ENCODE measurements at regions not wholly inside any gene's neighbourhood (a gene's known extent, or its start where the extent isn't known, plus 50 kb on each side); places are given as distances from the start of the nearest gene placed in this dataset.

DNA sequence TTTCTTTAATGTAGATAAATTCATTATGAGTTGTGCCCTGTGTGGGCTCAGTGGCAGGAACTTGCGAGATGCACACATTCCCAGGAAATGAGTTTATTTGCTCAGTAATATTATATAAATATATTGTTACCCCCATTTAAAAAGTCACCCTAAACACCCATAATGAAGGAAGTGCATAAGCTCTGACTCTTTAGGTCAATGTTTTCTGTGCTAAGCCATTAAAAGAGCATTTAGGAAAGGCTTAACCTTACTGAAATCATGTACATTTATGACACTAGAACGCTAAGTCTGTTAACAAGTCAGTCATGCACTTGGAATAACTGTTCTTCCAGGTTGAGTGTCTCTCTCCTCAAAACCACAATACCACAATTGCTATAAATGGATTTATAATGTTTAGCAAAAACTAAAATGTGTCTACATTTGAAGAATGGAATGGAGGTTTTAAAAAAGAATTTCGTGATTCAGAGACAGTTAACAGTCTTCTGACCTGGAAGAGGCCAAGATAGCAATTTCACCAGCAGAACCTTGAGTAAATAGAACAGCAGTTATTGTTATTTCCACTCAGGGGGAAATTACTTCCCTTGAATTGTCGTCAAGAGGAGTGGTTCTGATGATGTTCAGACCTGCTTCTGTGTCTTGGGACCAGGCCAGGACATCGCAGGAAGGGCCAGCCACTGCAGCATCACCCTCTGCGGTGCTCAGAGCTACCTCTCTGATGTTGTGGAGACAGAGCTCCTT, 91.1 kb upstream of the VEGFC start:
- ATAC-seq (ENCODE audit: low read depth) (no peak), DNase-seq (ENCODE audit: low spot score in 2 of 2) (no peak)
- Mint-ChIP-seq H3K27me3 (no peaks in the 10 kb centered on the region), H3K9me3 (peaks cover 4% of the 10 kb centered on the region), H3K27ac (no peak overlapping the region), H3K4me3 (no peak overlapping the region), H3K4me1 (no peaks in the 10 kb centered on the region), H3K36me3 (no peaks in the 10 kb centered on the region)

DNA sequence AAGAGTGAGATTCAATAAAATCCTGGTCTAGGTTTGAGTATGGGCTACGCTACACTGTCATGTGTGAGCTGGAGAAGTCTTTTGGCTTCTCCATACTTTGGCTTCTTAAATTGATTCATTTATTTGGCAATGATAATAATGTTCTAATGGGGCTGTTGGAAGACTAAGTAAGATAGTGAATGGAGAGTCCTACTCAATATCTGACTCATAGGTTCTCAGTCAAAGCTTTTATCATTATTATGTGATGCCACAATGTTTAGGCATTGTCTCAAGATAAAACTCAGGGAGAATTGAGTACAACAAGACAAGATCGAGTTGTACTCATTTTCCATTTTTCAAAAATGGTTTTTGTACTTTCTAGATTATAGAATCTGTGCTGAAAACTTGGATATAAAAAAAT, 92.5 kb upstream of the VEGFC start:
- Mint-ChIP-seq H3K27ac (no peak overlapping the region), H3K27me3 (peaks cover 1% of the 10 kb centered on the region), H3K36me3 (no peaks in the 10 kb centered on the region), H3K4me1 (no peaks in the 10 kb centered on the region), H3K4me3 (no peak overlapping the region), H3K9me3 (peaks cover 4% of the 10 kb centered on the region)
- no peak for ATAC-seq (ENCODE audit: low read depth)
- no peak for DNase-seq (ENCODE audit: low spot score in 2 of 2)

DNA sequence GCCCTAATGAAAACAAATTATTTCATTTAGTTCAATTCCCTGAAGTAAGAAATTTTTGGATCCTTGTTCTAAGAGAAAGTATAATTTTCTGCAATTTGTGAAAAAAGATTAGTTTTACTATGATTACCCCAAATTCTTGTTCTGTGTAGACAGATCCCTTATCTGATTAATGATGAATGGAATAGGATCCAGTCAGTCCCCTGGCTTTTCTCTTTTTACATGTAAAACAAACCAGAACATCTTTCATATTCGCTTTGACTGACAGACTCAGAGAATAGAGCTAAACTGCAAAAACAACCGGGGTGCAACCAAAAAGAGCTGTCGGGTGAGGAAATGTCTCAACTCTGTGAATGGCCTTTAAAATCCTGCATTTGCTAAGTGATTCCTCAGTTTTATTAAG, 93.4 kb upstream of the VEGFC start:
- peaks cover 1% of the 10 kb centered on the region for H3K27me3 Mint-ChIP-seq
- H3K4me1 Mint-ChIP-seq: no peaks in the 10 kb centered on the region
- no peaks in the 10 kb centered on the region for H3K36me3 Mint-ChIP-seq
- H3K9me3 Mint-ChIP-seq: peaks cover 2% of the 10 kb centered on the region
- H3K4me3 Mint-ChIP-seq: no peak overlapping the region
- DNase-seq (ENCODE audit: low spot score in 2 of 2): no peak
- ATAC-seq (ENCODE audit: low read depth): no peak
- no peak overlapping the region for H3K27ac Mint-ChIP-seq

DNA sequence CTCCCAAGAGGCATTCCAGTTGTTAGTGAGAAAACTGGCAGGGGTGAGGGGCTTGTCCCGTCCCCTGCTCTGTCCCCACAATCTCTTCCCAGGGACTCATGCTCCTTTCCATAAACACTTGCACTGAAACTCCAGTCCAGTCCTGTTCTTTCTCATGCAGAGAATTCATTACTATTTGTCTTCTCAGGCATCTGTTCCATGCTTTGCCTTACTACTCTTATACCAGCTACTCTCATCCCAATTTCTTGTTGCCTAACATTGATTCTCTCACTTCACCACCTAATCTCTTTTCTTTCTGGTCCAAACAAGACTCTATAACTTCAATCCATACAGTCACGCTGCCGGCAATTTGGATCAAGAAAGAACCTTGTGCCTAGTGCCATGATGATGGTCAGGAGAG, 97.1 kb upstream of the VEGFC start:
- Mint-ChIP-seq H3K9me3 (peaks cover 2% of the 10 kb centered on the region), H3K27ac (no peak overlapping the region), H3K4me3 (no peak overlapping the region), H3K4me1 (no peaks in the 10 kb centered on the region), H3K36me3 (no peaks in the 10 kb centered on the region), H3K27me3 (peaks cover 1% of the 10 kb centered on the region)
- ATAC-seq (ENCODE audit: low read depth): no peak
- DNase-seq (ENCODE audit: low spot score in 2 of 2): no peak

DNA sequence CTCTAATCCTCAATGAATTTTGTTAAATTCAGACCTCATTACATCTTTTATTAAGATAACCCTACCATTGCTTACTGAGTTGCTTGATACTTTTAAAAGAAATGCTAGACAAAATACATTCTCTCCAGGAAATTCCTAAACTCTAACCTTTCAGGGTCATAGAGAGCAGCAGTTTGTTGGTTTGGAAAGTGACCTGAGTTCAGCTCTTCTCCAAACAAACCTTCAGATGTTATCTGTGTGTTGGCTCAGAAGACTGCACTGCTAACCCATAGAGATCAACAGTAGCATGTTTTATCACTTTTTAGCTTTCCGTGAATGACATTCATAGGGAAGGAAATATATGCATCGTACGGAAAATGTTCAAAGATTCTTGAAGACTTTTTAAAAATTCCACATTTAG, 101.8 kb upstream of the VEGFC start:
- no peak overlapping the region for H3K4me3 Mint-ChIP-seq
- no peaks in the 10 kb centered on the region for H3K4me1 Mint-ChIP-seq
- H3K36me3 Mint-ChIP-seq: no peaks in the 10 kb centered on the region

DNA sequence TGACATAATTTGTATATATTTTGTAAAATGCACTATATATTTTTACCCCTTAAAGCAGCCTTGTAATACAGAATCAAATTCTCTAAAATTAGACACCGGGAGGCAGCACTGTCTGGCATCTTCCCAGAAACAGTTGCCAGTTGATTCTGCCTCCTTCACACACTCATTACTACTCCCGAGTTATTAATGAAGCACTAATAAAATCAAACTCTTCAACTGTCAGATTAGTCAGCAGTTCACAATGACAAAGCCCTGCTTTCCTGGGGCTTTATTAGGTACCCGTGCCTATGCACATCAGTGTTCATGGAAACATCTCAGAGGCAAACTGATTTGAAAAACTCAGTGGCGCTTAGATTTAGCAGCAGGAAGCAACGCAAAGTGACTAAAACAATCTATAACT, 103.5 kb upstream of the VEGFC start:
- peaks cover 3% of the 10 kb centered on the region for H3K9me3 Mint-ChIP-seq
- no peaks in the 10 kb centered on the region for H3K4me1 Mint-ChIP-seq
- H3K36me3 Mint-ChIP-seq: no peaks in the 10 kb centered on the region
- no peak overlapping the region for H3K27ac Mint-ChIP-seq
- no peak overlapping the region for H3K4me3 Mint-ChIP-seq
- no peak for DNase-seq (ENCODE audit: low spot score in 2 of 2)
- no peak for ATAC-seq (ENCODE audit: low read depth)
- no peaks in the 10 kb centered on the region for H3K27me3 Mint-ChIP-seq

More for the DNA sequence above, 101.8 kb upstream of the VEGFC start:
- DNase-seq (ENCODE audit: low spot score in 2 of 2) (no peak), ATAC-seq (ENCODE audit: low read depth) (no peak)
- peaks cover 1% of the 10 kb centered on the region for H3K27me3 Mint-ChIP-seq
- no peak overlapping the region for H3K27ac Mint-ChIP-seq
- H3K9me3 Mint-ChIP-seq: no peaks in the 10 kb centered on the region

DNA sequence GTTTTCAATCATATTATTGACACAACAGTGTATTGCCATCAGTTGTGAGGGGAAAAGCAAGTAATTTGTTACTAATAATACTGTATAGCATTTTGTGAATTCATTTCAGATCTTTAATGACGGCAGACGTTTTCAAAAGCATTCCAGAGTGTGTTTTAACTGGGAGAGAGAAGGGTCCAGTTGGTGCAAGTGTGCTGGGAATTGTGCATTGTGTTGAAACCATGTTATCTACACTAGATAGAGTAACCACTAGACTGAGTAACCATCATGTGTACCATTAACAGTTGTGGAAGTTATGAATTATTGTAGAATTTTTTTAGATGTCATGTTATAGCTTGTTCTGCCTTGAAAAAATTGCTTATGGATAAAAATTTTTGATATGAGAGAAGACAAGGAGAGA, 104.5 kb upstream of the VEGFC start:
- no peaks in the 10 kb centered on the region for H3K4me1 Mint-ChIP-seq
- DNase-seq (ENCODE audit: low spot score in 2 of 2) (no peak), ATAC-seq (ENCODE audit: low read depth) (no peak)
- H3K27me3 Mint-ChIP-seq: no peaks in the 10 kb centered on the region
- no peaks in the 10 kb centered on the region for H3K36me3 Mint-ChIP-seq
- no peak overlapping the region for H3K27ac Mint-ChIP-seq
- H3K4me3 Mint-ChIP-seq: no peak overlapping the region
- H3K9me3 Mint-ChIP-seq: peaks cover 3% of the 10 kb centered on the region

DNA sequence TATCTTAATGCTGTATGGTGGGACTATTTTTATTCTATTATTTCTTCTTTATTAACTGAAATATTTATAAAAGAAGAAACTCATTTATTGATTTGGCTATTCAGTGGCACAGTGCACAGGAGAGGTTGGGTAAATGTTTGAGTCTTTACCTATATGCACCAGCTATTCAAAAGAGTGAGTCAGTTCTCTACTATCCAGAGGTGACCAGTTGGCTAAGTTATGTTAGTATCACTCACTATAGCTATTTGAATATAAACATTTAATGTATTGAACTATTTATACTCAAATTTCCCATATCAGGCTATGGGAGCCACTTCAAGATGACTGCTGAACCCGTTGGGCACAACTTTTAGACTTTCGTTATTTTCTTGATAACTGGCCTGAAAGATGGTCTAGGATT, 106.1 kb upstream of the VEGFC start:
- no peaks in the 10 kb centered on the region for H3K36me3 Mint-ChIP-seq
- ATAC-seq (ENCODE audit: low read depth) (no peak), DNase-seq (ENCODE audit: low spot score in 2 of 2) (no peak)
- peaks cover 3% of the 10 kb centered on the region for H3K9me3 Mint-ChIP-seq
- no peak overlapping the region for H3K27ac Mint-ChIP-seq
- no peak overlapping the region for H3K4me3 Mint-ChIP-seq
- no peaks in the 10 kb centered on the region for H3K27me3 Mint-ChIP-seq
- H3K4me1 Mint-ChIP-seq: no peaks in the 10 kb centered on the region

DNA sequence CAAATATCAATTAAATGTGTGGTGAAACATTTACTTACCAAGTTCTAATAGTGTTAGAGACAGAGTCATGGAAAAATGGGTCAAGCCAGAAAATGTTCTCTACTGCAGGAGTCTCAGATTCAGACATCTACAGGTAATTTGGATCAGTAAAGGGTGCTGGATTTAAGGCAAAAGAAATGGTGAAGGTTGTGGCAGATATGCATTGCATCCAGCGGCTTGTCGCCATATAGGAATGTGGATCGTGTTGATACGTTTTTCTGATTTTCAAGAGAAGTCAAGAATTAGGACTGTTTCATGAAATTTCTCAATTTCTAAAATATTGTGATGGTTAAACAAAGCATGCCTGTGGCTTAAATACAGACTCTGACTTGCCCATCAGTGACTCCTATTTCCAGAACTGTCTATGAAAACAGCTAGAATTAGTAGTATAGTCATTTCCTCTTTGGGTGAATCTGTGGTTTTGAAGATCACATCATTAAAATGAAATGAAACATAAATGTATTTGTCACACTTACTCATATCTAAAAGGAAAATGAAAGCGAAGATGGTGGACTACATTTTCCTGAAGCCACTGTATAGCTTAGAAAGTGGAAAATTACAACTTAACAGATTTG, 110.1 kb upstream of the VEGFC start:
- H3K4me1 Mint-ChIP-seq: no peaks in the 10 kb centered on the region
- H3K27me3 Mint-ChIP-seq: no peaks in the 10 kb centered on the region
- no peak for ATAC-seq (ENCODE audit: low read depth)
- H3K9me3 Mint-ChIP-seq: peaks cover 3% of the 10 kb centered on the region
- DNase-seq (ENCODE audit: low spot score in 2 of 2): no peak
- no peak overlapping the region for H3K4me3 Mint-ChIP-seq
- no peaks in the 10 kb centered on the region for H3K36me3 Mint-ChIP-seq
- no peak overlapping the region for H3K27ac Mint-ChIP-seq

DNA sequence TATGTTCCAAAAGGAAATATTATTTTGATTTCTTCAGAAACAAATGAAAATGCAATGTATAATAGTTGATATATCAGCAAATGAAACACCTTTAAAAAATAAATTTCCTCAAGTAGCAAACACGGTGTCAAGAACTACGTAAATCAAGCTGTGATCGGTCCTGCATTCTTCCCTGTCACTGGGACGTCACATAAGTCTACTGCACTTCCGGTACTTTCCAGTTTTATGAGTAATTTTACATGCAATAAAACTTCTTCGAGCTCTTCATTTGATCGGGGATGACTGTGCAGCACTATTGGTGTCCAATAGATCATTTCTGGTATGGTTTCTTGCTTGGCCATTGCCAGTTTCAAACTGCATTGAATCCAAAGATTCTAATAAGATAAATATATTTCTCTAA, 114.0 kb upstream of the VEGFC start:
- no peaks in the 10 kb centered on the region for H3K36me3 Mint-ChIP-seq
- H3K27me3 Mint-ChIP-seq: no peaks in the 10 kb centered on the region
- H3K9me3 Mint-ChIP-seq: no peaks in the 10 kb centered on the region
- H3K4me3 Mint-ChIP-seq: no peak overlapping the region
- H3K27ac Mint-ChIP-seq: no peak overlapping the region
- no peaks in the 10 kb centered on the region for H3K4me1 Mint-ChIP-seq
- no peak for ATAC-seq (ENCODE audit: low read depth)
- no peak for DNase-seq (ENCODE audit: low spot score in 2 of 2)

DNA sequence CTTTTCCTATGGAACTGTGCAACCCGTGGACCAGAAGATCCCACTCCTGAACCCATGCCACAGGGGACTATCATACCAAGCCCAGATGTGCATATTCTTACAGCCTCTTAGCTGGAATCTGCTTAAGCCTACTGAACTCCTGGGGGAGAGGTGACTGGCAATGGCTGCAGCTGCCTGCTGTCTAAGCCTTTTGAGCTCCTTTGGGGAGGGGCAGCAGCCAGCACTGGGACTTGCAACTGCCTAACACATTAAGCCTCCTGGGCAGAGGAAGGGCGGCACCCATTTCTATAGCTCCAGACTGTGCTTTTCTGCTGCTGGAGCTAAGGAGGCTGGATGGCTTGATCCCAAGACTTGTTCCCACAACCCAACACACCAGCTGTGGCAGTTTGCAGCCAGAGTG, 117.9 kb upstream of the VEGFC start:
- Mint-ChIP-seq H3K27me3 (no peaks in the 10 kb centered on the region), H3K4me1 (no peaks in the 10 kb centered on the region), H3K4me3 (no peak overlapping the region), H3K27ac (no peak overlapping the region), H3K36me3 (no peaks in the 10 kb centered on the region), H3K9me3 (peaks cover 5% of the 10 kb centered on the region)
- no peak for ATAC-seq (ENCODE audit: low read depth)
- DNase-seq (ENCODE audit: low spot score in 2 of 2): no peak

DNA sequence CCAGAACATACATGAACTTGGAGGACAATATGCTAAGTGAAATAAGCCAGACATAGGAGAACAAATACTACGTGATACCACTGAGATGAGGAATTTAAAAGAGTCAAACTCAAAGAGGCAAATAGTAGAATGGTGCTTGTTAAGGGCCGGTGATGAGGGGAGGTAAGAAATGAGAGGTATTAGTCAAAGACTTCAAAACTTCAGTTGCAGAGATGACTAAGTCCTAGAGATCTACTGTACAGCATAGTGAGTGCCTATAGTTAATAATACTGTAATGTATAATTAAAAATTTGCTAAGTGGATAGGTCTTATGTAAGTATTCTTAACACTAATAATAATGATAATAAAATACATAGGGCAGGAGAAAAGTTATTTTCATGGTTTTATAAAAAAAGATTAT, 126.9 kb upstream of the VEGFC start:
- H3K27me3 Mint-ChIP-seq: no peaks in the 10 kb centered on the region
- H3K4me3 Mint-ChIP-seq: no peak overlapping the region
- no peaks in the 10 kb centered on the region for H3K4me1 Mint-ChIP-seq
- DNase-seq (ENCODE audit: low spot score in 2 of 2) (no peak), ATAC-seq (ENCODE audit: low read depth) (no peak)
- H3K9me3 Mint-ChIP-seq: peaks cover 3% of the 10 kb centered on the region
- no peak overlapping the region for H3K27ac Mint-ChIP-seq
- no peaks in the 10 kb centered on the region for H3K36me3 Mint-ChIP-seq

DNA sequence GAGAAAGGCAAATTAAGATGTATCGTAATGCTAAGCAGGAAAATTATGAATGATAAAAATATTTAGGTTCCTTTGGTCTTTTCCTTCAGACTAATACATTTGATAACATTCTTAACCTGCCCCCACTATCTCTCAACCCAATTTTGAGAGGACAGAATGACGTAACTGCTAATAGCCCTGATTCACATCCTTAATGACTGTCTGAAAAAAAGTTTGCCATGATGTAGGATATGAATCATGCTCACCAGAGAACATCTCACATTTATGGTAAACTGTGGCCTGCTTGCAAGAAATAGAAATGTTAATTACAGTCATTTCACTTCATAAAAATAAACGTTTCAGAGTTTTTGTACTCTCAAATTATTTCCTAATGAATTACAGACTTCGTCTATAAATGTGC, 128.0 kb upstream of the VEGFC start:
- no peak for ATAC-seq (ENCODE audit: low read depth)
- Mint-ChIP-seq H3K4me3 (no peak overlapping the region), H3K36me3 (no peaks in the 10 kb centered on the region), H3K4me1 (no peaks in the 10 kb centered on the region), H3K27ac (no peak overlapping the region), H3K9me3 (peaks cover 3% of the 10 kb centered on the region), H3K27me3 (no peaks in the 10 kb centered on the region)
- DNase-seq (ENCODE audit: low spot score in 2 of 2): no peak

DNA sequence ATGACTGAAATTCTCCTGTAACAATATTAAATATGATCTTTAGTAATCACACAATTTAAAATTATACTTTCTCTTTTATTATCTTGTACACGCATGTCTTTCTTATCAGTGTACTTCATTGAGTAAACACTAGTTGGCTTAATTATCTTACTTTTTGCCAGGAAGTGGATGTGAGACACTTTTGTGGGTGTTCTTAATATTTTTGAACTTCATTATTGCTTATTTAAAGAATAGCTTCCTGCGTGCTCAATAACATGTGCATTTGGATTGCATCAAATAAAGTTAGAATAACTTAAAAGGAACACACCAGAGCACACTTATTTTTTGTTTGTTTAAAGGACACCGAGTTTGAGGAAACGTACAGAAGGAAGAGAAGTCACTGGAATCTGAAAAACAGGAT, 128.5 kb upstream of the VEGFC start:
- peaks cover 3% of the 10 kb centered on the region for H3K9me3 Mint-ChIP-seq
- no peak overlapping the region for H3K27ac Mint-ChIP-seq
- H3K27me3 Mint-ChIP-seq: no peaks in the 10 kb centered on the region
- H3K36me3 Mint-ChIP-seq: no peaks in the 10 kb centered on the region
- ATAC-seq (ENCODE audit: low read depth): no peak
- no peak overlapping the region for H3K4me3 Mint-ChIP-seq
- DNase-seq (ENCODE audit: low spot score in 2 of 2): no peak
- no peaks in the 10 kb centered on the region for H3K4me1 Mint-ChIP-seq

DNA sequence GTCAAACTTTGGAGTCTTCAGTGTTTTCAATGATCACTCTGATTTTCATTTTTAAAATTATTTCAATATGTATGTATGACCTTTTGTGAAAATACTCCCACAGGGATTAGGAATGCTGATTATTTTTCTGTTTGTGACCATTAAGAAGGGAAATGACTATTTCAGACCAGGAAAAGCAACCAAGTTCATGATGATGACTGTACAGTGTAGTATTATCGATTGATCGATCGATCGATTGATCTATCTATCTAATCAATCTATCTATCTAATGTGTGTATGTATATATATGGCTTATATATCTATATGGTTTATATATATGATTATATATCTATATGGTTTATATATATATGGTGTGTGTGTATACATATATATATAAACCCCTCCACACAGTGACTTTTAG, 131.5 kb upstream of the VEGFC start:
- no peaks in the 10 kb centered on the region for H3K4me1 Mint-ChIP-seq
- H3K4me3 Mint-ChIP-seq: no peak overlapping the region
- H3K27ac Mint-ChIP-seq: no peak overlapping the region

More for the DNA sequence above, 131.5 kb upstream of the VEGFC start:
- Mint-ChIP-seq H3K27me3 (no peaks in the 10 kb centered on the region), H3K9me3 (no peaks in the 10 kb centered on the region), H3K36me3 (no peaks in the 10 kb centered on the region)
- no peak for DNase-seq (ENCODE audit: low spot score in 2 of 2)
- no peak for ATAC-seq (ENCODE audit: low read depth)

Data from memory B cell (primary cell).